Keratinocyte (primary cell): ENCODE measurements at regions not wholly inside any gene's neighbourhood (a gene's known extent, or its start where the extent isn't known, plus 50 kb on each side); places are given as distances from the start of the nearest gene placed in this dataset.

Experiments used
- DNase-seq: peaks from one replicate; pipeline ENCODE4 v3.0.0-alpha.2; 2011; ENCODE audit warnings: low read depth, missing footprints, low spot score
- FAIRE-seq: peaks from 2 replicates; lab custom pipeline; 2011; peaks lifted over from hg19 to GRCh38; lab: Jason Lieb, UNC
- H2AFZ ChIP-seq: 2 replicates; pipeline ENCODE4 v1.6.0; 2012; ENCODE audit warnings: low read length, control low read depth, inconsistent platforms; ENCODE audit not compliant: control insufficient read depth
- H3K27ac ChIP-seq: 2 replicates; pipeline ENCODE4 v1.5.1; 2011; ENCODE audit warnings: low read length; ENCODE audit not compliant: control insufficient read depth, insufficient read depth
- H3K27me3 ChIP-seq: 3 replicates; pipeline ENCODE4 v1.6.0; 2011; ENCODE audit warnings: low read length; ENCODE audit not compliant: control insufficient read depth, insufficient read depth; ENCODE audit errors: extremely low read depth
- H3K36me3 ChIP-seq, 2 experiments: 2 replicates in 1 of 2; 3 replicates in 1 of 2; pipeline ENCODE4 v1.5.1; 2011; ENCODE audit warnings: low read length in 2 of 2, mild to moderate bottlenecking in 1 of 2; ENCODE audit not compliant: control insufficient read depth in 2 of 2, insufficient read depth in 2 of 2; ENCODE audit errors: extremely low read depth in 1 of 2
- H3K4me1 ChIP-seq: 3 replicates; pipeline ENCODE4 v1.5.1; 2011; ENCODE audit warnings: low read length; ENCODE audit not compliant: control insufficient read depth, insufficient read depth; ENCODE audit errors: extremely low read depth
- H3K4me2 ChIP-seq: 3 replicates; pipeline ENCODE4 v1.6.0; 2011; ENCODE audit warnings: low read depth, low read length; ENCODE audit not compliant: control insufficient read depth, insufficient read depth; ENCODE audit errors: extremely low read depth
- H3K4me3 ChIP-seq, 3 experiments: fragments of 200-600 bp in 1 of 3; sonication (generic) in 1 of 3; 2 replicates in 2 of 3; 3 replicates in 1 of 3; pipeline ENCODE4 v1.5.1; 2011 to 2016; ENCODE audit warnings: low read length in 3 of 3, mild to moderate bottlenecking in 3 of 3, control low read depth in 2 of 3, inconsistent platforms in 1 of 3, low read depth in 1 of 3, mixed read lengths in 1 of 3, mixed run types in 1 of 3, moderate library complexity in 1 of 3; ENCODE audit not compliant: control insufficient read depth in 2 of 3, insufficient read depth in 2 of 3; ENCODE audit errors: extremely low read depth in 1 of 3
- H3K79me2 ChIP-seq: 2 replicates; pipeline ENCODE4 v1.6.0; 2012; ENCODE audit warnings: low read length; ENCODE audit not compliant: control insufficient read depth, insufficient read depth
- H3K9ac ChIP-seq: 3 replicates; pipeline ENCODE4 v1.6.0; 2011; ENCODE audit warnings: low read length; ENCODE audit not compliant: control insufficient read depth, insufficient read depth; ENCODE audit errors: extremely low read depth
- H3K9me1 ChIP-seq: 3 replicates; pipeline ENCODE4 v1.6.0; 2011; ENCODE audit warnings: low read length; ENCODE audit not compliant: control insufficient read depth, insufficient read depth; ENCODE audit errors: extremely low read depth
- H3K9me3 ChIP-seq: 2 replicates; pipeline ENCODE4 v1.5.1; 2012; ENCODE audit warnings: low read depth, low read length; ENCODE audit not compliant: control insufficient read depth
- H4K20me1 ChIP-seq: 3 replicates; pipeline ENCODE4 v1.6.0; 2011; ENCODE audit warnings: low read length; ENCODE audit not compliant: control insufficient read depth, insufficient read depth; ENCODE audit errors: extremely low read depth
- EZH2 ChIP-seq: IDR thresholded peaks from one replicate; pipeline ENCODE4 v1.6.1; 2012; ENCODE audit warnings: inconsistent platforms, mild to moderate bottlenecking, low read length, moderate library complexity
- dilution Hi-C: fragments of 300-500 bp; cut with MboI; formaldehyde crosslinking; loops from one replicate; pipeline ENCODE4 v1.7.0; 2020; ENCODE audit warnings: low sequenced_read_pairs; ENCODE audit not compliant: extremely low pct_ligation_motif_present
- TF ChIP-seq, protein P1 (sequence below), 3 experiments: IDR thresholded peaks in 1 of 3; conservative IDR thresholded peaks in 1 of 3; optimal IDR thresholded peaks in 1 of 3; 2 replicates in 2 of 3; 3 replicates in 1 of 3; pipeline versions ENCODE3 to v1.5.1; 2011; ENCODE audit warnings: low read length in 3 of 3, mild to moderate bottlenecking in 3 of 3, moderate library complexity in 2 of 3, control low read depth in 1 of 3, inconsistent platforms in 1 of 3; ENCODE audit not compliant: insufficient read depth in 2 of 3; ENCODE audit errors: extremely low read depth in 1 of 3

DNA sequence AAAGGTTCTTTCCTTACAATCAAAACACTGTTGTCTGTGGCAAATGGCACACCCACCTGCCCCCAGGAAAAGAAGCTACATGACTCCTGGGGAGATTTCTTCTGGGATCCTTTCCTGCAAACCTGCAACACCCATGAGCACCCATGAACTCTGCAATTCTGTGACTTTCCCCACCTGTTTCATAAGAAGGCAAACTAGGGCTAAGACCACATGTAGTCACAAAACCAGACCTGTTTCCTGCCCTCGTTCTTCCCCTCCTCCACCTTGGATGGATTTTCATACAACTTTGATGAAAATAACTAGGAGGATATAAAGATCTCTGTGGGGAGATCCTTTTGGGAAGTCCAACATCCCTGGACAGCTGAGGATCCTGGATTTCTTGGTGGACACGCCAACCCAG, 1084.7 kb downstream of the BCL11B start:
- FAIRE-seq (no peak), DNase-seq (no peak)
- no peak overlapping the region for H2AFZ ChIP-seq
- H3K36me3 ChIP-seq = no peaks in the 10 kb centered on the region
- dilution Hi-C loops = no loop called here
- TF ChIP-seq, protein P1, sequence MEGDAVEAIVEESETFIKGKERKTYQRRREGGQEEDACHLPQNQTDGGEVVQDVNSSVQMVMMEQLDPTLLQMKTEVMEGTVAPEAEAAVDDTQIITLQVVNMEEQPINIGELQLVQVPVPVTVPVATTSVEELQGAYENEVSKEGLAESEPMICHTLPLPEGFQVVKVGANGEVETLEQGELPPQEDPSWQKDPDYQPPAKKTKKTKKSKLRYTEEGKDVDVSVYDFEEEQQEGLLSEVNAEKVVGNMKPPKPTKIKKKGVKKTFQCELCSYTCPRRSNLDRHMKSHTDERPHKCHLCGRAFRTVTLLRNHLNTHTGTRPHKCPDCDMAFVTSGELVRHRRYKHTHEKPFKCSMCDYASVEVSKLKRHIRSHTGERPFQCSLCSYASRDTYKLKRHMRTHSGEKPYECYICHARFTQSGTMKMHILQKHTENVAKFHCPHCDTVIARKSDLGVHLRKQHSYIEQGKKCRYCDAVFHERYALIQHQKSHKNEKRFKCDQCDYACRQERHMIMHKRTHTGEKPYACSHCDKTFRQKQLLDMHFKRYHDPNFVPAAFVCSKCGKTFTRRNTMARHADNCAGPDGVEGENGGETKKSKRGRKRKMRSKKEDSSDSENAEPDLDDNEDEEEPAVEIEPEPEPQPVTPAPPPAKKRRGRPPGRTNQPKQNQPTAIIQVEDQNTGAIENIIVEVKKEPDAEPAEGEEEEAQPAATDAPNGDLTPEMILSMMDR (optimal IDR thresholded peaks at IDR 0.05 in 1 of 3, IDR thresholded peaks at IDR 0.05 in 1 of 3, conservative IDR thresholded peaks at IDR 0.05 in 1 of 3; ENCODE audit: extremely low read depth in 1 of 3, insufficient read depth in 2 of 3, low read length in 3 of 3) = no peak
- TF ChIP-seq EZH2 = no peak
- no peaks in the 10 kb centered on the region for H3K27me3 ChIP-seq
- no peak overlapping the region for H3K4me3 ChIP-seq
- no peaks in the 10 kb centered on the region for H3K9me3 ChIP-seq
- no peaks in the 10 kb centered on the region for H4K20me1 ChIP-seq
- no peaks in the 10 kb centered on the region for H3K79me2 ChIP-seq
- no peak overlapping the region for H3K4me2 ChIP-seq
- H3K9ac ChIP-seq = no peak overlapping the region
- peaks cover 14% of the 10 kb centered on the region for H3K4me1 ChIP-seq
- no peak overlapping the region for H3K27ac ChIP-seq
- H3K9me1 ChIP-seq = no peaks in the 10 kb centered on the region

DNA sequence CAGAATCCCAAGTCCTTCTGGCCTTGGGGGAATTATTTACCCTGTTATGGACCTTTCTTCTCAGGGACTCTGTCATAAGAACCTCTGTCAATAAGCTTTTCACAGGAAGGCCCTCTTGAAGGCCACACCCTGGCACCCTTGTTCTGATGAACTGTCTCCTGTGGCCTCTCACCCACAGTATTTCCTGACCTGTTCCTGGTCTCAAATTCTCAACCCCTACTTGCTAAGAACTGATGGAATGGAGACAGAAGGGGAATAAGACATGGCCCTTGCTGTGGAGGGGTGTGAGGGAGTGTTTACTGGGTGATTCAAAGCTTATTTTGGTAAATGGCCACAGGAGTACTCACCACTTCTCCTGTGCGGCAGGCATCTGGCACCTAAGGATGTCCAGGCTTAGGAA, 1082.9 kb downstream of the BCL11B start:
- DNase-seq = no peak
- H3K79me2 ChIP-seq = no peaks in the 10 kb centered on the region
- H3K4me1 ChIP-seq = peaks cover 14% of the 10 kb centered on the region
- no peaks in the 10 kb centered on the region for H4K20me1 ChIP-seq
- H2AFZ ChIP-seq = no peak overlapping the region
- no peak for TF ChIP-seq EZH2
- TF ChIP-seq, protein P1 (optimal IDR thresholded peaks at IDR 0.05 in 1 of 3, IDR thresholded peaks at IDR 0.05 in 1 of 3, conservative IDR thresholded peaks at IDR 0.05 in 1 of 3; ENCODE audit: extremely low read depth in 1 of 3, insufficient read depth in 2 of 3, low read length in 3 of 3) = no peak
- H3K4me2 ChIP-seq = no peak overlapping the region
- no peak overlapping the region for H3K4me3 ChIP-seq
- FAIRE-seq = no peak
- H3K27ac ChIP-seq = no peak overlapping the region
- no peaks in the 10 kb centered on the region for H3K36me3 ChIP-seq
- H3K9ac ChIP-seq = no peak overlapping the region
- H3K27me3 ChIP-seq = no peaks in the 10 kb centered on the region
- no peaks in the 10 kb centered on the region for H3K9me3 ChIP-seq
- dilution Hi-C loops = no loop called here
- H3K9me1 ChIP-seq = no peaks in the 10 kb centered on the region
